PFSK-1 (cell line): ENCODE measurements at regions not wholly inside any gene's neighbourhood (a gene's known extent, or its start where the extent isn't known, plus 50 kb on each side); places are given as distances from the start of the nearest gene placed in this dataset.

Experiments
- FOXP2 ChIP-seq: optimal IDR thresholded peaks from 2 replicates; pipeline ENCODE3; 2011; ENCODE audit warnings: borderline replicate concordance, control low read depth, inconsistent platforms; ENCODE audit not compliant: insufficient read depth; ENCODE audit errors: extremely low read length, extremely low read depth
- POLR2AphosphoS5 ChIP-seq: IDR thresholded peaks from 2 replicates; pipeline ENCODE4 v1.6.1; 2012; ENCODE audit warnings: low read depth, mild to moderate bottlenecking, control low read depth, low read length, moderate library complexity
- REST ChIP-seq, 2 experiments: IDR thresholded peaks; 2 replicates each; pipeline versions ENCODE4 v1.6.1 to v1.8.0; 2011 to 2012; ENCODE audit warnings: low read depth in 2 of 2, low read length in 2 of 2, control low read depth in 1 of 2, inconsistent platforms in 1 of 2, mild to moderate bottlenecking in 1 of 2, moderate library complexity in 1 of 2; ENCODE audit not compliant: insufficient read depth in 1 of 2
- SIN3A ChIP-seq: IDR thresholded peaks from 2 replicates; pipeline ENCODE4 v1.6.1; 2012; ENCODE audit warnings: mild to moderate bottlenecking, low read length, moderate library complexity, borderline replicate concordance; ENCODE audit not compliant: insufficient read depth
- TAF1 ChIP-seq: IDR thresholded peaks from 2 replicates; pipeline ENCODE4 v1.6.1; 2012; ENCODE audit warnings: low read length, control low read depth, borderline replicate concordance; ENCODE audit not compliant: insufficient read depth

- no peak for TF ChIP-seq SIN3A
- TF ChIP-seq POLR2AphosphoS5: no peak
- no peak for TF ChIP-seq REST (IDR thresholded peaks at IDR 0.05; ENCODE audit: insufficient read depth in 1 of 2, low read depth in 2 of 2, low read length in 2 of 2)
- TF ChIP-seq FOXP2: no peak
- TF ChIP-seq TAF1: no peak
Observed at GRCh38 chr2:200013906-200014305, 58.5 kb downstream of the MAIP1 start.

- TF ChIP-seq REST (IDR thresholded peaks at IDR 0.05; ENCODE audit: insufficient read depth in 1 of 2, low read depth in 2 of 2, low read length in 2 of 2) (no peak), POLR2AphosphoS5 (no peak), FOXP2 (no peak), SIN3A (no peak), TAF1 (no peak)
Observed at GRCh38 chr2:200021449-200022114, 66.2 kb downstream of the MAIP1 start.

- TF ChIP-seq TAF1 (no peak), POLR2AphosphoS5 (no peak), FOXP2 (no peak), SIN3A (no peak), REST (IDR thresholded peaks at IDR 0.05; ENCODE audit: insufficient read depth in 1 of 2, low read depth in 2 of 2, low read length in 2 of 2) (no peak)
Observed at GRCh38 chr2:200022511-200022910, 67.1 kb downstream of the MAIP1 start.

GRCh38 chr2:200023570-200023969 lies 68.2 kb downstream of the MAIP1 start:
- TF ChIP-seq FOXP2: no peak

- TF ChIP-seq POLR2AphosphoS5 (no peak), REST (IDR thresholded peaks at IDR 0.05; ENCODE audit: insufficient read depth in 1 of 2, low read depth in 2 of 2, low read length in 2 of 2) (no peak), SIN3A (no peak), TAF1 (no peak), FOXP2 (no peak)
Observed at GRCh38 chr2:200025717-200026116, 70.3 kb downstream of the MAIP1 start.
